ENCODE measurements at regions not wholly inside any gene's neighbourhood (a gene's known extent, or its start where the extent isn't known, plus 50 kb on each side); places are given as distances from the start of the nearest gene placed in this dataset.

DNA sequence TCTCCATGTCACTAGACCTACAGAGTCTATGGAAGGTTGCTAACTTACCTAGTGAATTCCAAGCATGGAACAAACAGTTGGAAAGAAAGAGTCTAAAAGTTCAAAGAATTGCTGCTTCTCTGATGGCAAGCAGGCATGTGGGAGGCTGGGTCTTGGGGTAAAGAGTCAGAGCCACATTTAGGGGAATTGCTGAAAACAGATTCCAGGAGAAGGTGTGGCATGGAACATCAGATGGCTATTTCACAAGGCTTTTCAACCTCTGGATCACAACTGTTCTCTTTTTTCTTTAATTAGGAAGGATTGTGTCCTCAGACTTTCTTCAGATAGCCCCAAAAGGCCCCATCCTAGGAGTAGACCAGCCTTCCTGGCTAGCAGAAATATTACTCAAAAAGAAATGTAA is 601.5 kb downstream of the MAFB start:
- Histone ChIP-seq H3K27ac (no peak overlapping the region), H3K4me1 (replicated peaks; ENCODE audit: insufficient read depth) (no peaks in the 10 kb centered on the region), H4K20me1 (ENCODE audit: insufficient read depth) (0 out of 2 replicates have a peak, but pooled peaks cover 5% of the 10 kb centered on the region), H3K4me3 (no peak overlapping the region), H3F3A (ENCODE audit: insufficient read depth, low read depth) (no peaks in the 10 kb centered on the region), H3K27me3 (ENCODE audit: insufficient read depth, low read depth) (no peaks in the 10 kb centered on the region), H2AFZ (no peak overlapping the region), H3K9me2 (ENCODE audit: insufficient read depth) (no peaks in the 10 kb centered on the region), H3K4me2 (no peak overlapping the region), H3K9me3 (ENCODE audit: insufficient read depth, low read depth) (no peaks in the 10 kb centered on the region), H3K36me3 (ENCODE audit: low read depth) (no peaks in the 10 kb centered on the region), H3K79me2 (ENCODE audit: low read depth) (no peaks in the 10 kb centered on the region)
- DNase-seq, result no peak
- ChIA-PET POLR2A (ENCODE audit: unreplicated experiment) (no interaction called here), CTCF (no interaction called here)
- no TSS peak for BruUV-seq (replicated peaks)
- TF ChIP-seq, protein P1, sequence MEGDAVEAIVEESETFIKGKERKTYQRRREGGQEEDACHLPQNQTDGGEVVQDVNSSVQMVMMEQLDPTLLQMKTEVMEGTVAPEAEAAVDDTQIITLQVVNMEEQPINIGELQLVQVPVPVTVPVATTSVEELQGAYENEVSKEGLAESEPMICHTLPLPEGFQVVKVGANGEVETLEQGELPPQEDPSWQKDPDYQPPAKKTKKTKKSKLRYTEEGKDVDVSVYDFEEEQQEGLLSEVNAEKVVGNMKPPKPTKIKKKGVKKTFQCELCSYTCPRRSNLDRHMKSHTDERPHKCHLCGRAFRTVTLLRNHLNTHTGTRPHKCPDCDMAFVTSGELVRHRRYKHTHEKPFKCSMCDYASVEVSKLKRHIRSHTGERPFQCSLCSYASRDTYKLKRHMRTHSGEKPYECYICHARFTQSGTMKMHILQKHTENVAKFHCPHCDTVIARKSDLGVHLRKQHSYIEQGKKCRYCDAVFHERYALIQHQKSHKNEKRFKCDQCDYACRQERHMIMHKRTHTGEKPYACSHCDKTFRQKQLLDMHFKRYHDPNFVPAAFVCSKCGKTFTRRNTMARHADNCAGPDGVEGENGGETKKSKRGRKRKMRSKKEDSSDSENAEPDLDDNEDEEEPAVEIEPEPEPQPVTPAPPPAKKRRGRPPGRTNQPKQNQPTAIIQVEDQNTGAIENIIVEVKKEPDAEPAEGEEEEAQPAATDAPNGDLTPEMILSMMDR (conservative IDR thresholded peaks at IDR 0.05), result no peak
- TF ChIP-seq EZH2 (IDR thresholded peaks at IDR 0.05; ENCODE audit: low read depth), result no peak
- intact Hi-C loops (cut with micrococcal nuclease; ENCODE audit: unreplicated experiment), result no loop called here

DNA sequence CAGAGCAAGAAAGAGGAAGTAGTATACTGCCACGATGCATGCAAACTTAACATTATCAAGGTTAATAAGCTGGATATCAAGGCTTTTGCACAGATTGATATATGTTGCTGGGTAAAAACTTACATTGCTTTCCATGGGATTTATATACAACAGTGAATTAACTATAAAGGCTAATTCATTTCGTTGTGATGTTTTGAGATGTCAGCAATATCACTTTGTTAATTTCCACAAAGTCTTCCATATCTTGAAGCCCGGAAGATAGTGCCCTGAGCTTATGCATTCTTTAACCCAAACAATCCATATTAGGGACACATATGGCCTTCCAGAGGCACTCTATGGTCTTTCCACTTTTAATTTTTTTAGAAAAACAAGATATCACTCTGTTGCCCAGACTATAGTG is 603.5 kb downstream of the MAFB start:
- no peaks in the 10 kb centered on the region for H3K4me1 ChIP-seq (replicated peaks; ENCODE audit: insufficient read depth)
- no peaks in the 10 kb centered on the region for H3F3A ChIP-seq (ENCODE audit: insufficient read depth, low read depth)
- no peaks in the 10 kb centered on the region for H3K36me3 ChIP-seq (ENCODE audit: low read depth)
- CTCF ChIA-PET, result no interaction called here
- POLR2A ChIA-PET (ENCODE audit: unreplicated experiment), result no interaction called here
- TF ChIP-seq, protein P1 (conservative IDR thresholded peaks at IDR 0.05), result no peak
- no peak for TF ChIP-seq EZH2 (IDR thresholded peaks at IDR 0.05; ENCODE audit: low read depth)
- H3K79me2 ChIP-seq (ENCODE audit: low read depth), result no peaks in the 10 kb centered on the region
- no peak overlapping the region for H2AFZ ChIP-seq
- H4K20me1 ChIP-seq (ENCODE audit: insufficient read depth), result 0 out of 2 replicates have a peak, but pooled peaks cover 5% of the 10 kb centered on the region
- H3K4me3 ChIP-seq, result no peak overlapping the region
- H3K9me3 ChIP-seq (ENCODE audit: insufficient read depth, low read depth), result no peaks in the 10 kb centered on the region
- no peak overlapping the region for H3K4me2 ChIP-seq
- no peaks in the 10 kb centered on the region for H3K27me3 ChIP-seq (ENCODE audit: insufficient read depth, low read depth)
- no TSS peak for BruUV-seq (replicated peaks)
- intact Hi-C loops (cut with micrococcal nuclease; ENCODE audit: unreplicated experiment), result no loop called here
- H3K9me2 ChIP-seq (ENCODE audit: insufficient read depth), result no peaks in the 10 kb centered on the region
- DNase-seq, result no peak
- H3K27ac ChIP-seq, result no peak overlapping the region

DNA sequence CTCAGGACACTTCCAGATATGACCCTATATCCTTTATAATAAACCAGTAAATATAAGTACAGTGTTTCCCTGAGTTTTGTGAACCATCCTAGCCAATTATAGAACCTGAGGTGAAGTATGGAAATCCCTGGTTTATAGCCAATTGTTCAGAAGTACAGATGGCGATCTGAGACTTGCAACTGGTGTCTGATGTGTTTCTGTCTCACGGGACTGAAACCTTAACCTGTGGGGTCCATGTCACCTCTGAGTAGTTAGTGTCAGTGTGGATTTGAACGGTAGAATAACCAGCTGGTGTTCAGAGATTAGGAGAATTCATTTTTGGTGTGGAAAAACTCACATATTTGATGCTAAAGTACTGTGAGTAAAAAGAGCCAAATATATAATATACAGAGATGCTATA is 606.6 kb downstream of the MAFB start:
- no peaks in the 10 kb centered on the region for H3K79me2 ChIP-seq (ENCODE audit: low read depth)
- POLR2A ChIA-PET (ENCODE audit: unreplicated experiment), result no interaction called here
- no TSS peak for BruUV-seq (replicated peaks)
- H3K36me3 ChIP-seq (ENCODE audit: low read depth), result no peaks in the 10 kb centered on the region
- H2AFZ ChIP-seq, result no peak overlapping the region
- no peak overlapping the region for H3K4me3 ChIP-seq
- no peak overlapping the region for H3K27ac ChIP-seq
- no peak overlapping the region for H3K4me2 ChIP-seq
- H3F3A ChIP-seq (ENCODE audit: insufficient read depth, low read depth), result no peaks in the 10 kb centered on the region
- H3K9me3 ChIP-seq (ENCODE audit: insufficient read depth, low read depth), result no peaks in the 10 kb centered on the region
- no peak for DNase-seq
- H3K27me3 ChIP-seq (ENCODE audit: insufficient read depth, low read depth), result no peaks in the 10 kb centered on the region
- CTCF ChIA-PET, result no interaction called here
- no peaks in the 10 kb centered on the region for H3K4me1 ChIP-seq (replicated peaks; ENCODE audit: insufficient read depth)
- H3K9me2 ChIP-seq (ENCODE audit: insufficient read depth), result no peaks in the 10 kb centered on the region
- TF ChIP-seq, protein P1 (conservative IDR thresholded peaks at IDR 0.05), result no peak
- 0 out of 2 replicates have a peak, but pooled peaks cover 2% of the 10 kb centered on the region for H4K20me1 ChIP-seq (ENCODE audit: insufficient read depth)
- intact Hi-C loops (cut with micrococcal nuclease; ENCODE audit: unreplicated experiment), result no loop called here
